ENCODE measurements at regions not wholly inside any gene's neighbourhood (a gene's known extent, or its start where the extent isn't known, plus 50 kb on each side); places are given as distances from the start of the nearest gene placed in this dataset.

DNA sequence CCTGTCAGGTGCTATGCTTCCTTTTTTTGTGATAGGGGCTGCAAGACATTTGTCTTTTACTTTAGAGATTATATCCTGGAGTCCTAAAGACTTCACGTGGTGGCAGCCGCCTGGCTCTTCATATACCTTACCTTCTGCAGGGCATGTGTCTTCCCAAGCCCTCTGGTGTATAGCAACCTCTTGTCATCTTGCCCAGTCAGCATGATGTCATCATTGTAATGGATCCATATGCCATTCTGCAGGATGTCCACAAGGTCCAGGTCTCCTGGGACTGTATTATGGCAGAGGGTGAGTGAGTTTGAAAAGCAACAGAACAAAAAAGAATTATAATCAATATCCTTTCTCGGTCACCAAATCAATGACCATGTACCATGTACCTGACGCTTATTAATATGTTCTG, 82.2 kb upstream of the SCOC start:
- TF ChIP-seq, protein P1, sequence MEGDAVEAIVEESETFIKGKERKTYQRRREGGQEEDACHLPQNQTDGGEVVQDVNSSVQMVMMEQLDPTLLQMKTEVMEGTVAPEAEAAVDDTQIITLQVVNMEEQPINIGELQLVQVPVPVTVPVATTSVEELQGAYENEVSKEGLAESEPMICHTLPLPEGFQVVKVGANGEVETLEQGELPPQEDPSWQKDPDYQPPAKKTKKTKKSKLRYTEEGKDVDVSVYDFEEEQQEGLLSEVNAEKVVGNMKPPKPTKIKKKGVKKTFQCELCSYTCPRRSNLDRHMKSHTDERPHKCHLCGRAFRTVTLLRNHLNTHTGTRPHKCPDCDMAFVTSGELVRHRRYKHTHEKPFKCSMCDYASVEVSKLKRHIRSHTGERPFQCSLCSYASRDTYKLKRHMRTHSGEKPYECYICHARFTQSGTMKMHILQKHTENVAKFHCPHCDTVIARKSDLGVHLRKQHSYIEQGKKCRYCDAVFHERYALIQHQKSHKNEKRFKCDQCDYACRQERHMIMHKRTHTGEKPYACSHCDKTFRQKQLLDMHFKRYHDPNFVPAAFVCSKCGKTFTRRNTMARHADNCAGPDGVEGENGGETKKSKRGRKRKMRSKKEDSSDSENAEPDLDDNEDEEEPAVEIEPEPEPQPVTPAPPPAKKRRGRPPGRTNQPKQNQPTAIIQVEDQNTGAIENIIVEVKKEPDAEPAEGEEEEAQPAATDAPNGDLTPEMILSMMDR (IDR thresholded peaks at IDR 0.05; ENCODE audit: borderline replicate concordance, extremely low read depth, low read length, poor library complexity, severe bottlenecking), result no peak
- no peak for TF ChIP-seq EZH2 (IDR thresholded peaks at IDR 0.05; ENCODE audit: borderline replicate concordance, low read depth, low read length, severe bottlenecking)
